ENCODE measurements at regions not wholly inside any gene's neighbourhood (a gene's known extent, or its start where the extent isn't known, plus 50 kb on each side); places are given as distances from the start of the nearest gene placed in this dataset.

GRCh38 chr14:25756876-25757275, 706.9 kb upstream of the STXBP6 start:
- DNase-seq (ENCODE audit: low read depth) = no peak

GRCh38 chr14:25753130-25753529, 703.2 kb upstream of the STXBP6 start:
- no peak for DNase-seq (ENCODE audit: low read depth)

- DNase-seq (ENCODE audit: low read depth) = no peak
These were observed 700.5 kb upstream of the STXBP6 start for GRCh38 chr14:25750436-25750835.
